ENCODE measurements at regions not wholly inside any gene's neighbourhood (a gene's known extent, or its start where the extent isn't known, plus 50 kb on each side); places are given as distances from the start of the nearest gene placed in this dataset.

- DNase-seq, result no peak
Measured at GRCh38 chr4:127210893-127211649, 421.7 kb upstream of the INTU start.

GRCh38 chr4:127211650-127212560 is 420.9 kb upstream of the INTU start:
- DNase-seq, result no peak

- no peak for DNase-seq
Measured at GRCh38 chr4:127212701-127213100, 420.1 kb upstream of the INTU start.

- no peak for DNase-seq
Measured at GRCh38 chr4:127214016-127214415, 418.7 kb upstream of the INTU start.

GRCh38 chr4:127214931-127215330 is 417.8 kb upstream of the INTU start:
- no peak for DNase-seq

- DNase-seq, result no peak
Measured at GRCh38 chr4:127217586-127218229, 415.0 kb upstream of the INTU start.

GRCh38 chr4:127219232-127219631 is 413.5 kb upstream of the INTU start:
- no peak for DNase-seq

- DNase-seq, result no peak
Measured at GRCh38 chr4:127224556-127224955, 408.2 kb upstream of the INTU start.

GRCh38 chr4:127229855-127230608 is 402.7 kb upstream of the INTU start:
- no peak for DNase-seq

GRCh38 chr4:127236889-127237288 is 395.9 kb upstream of the INTU start:
- no peak for DNase-seq

GRCh38 chr4:127237581-127237980 is 395.2 kb upstream of the INTU start:
- DNase-seq, result no peak

GRCh38 chr4:127238956-127239475 is 393.7 kb upstream of the INTU start:
- no peak for DNase-seq

GRCh38 chr4:127239902-127240763 is 392.6 kb upstream of the INTU start:
- no peak for DNase-seq

- DNase-seq, result no peak
Measured at GRCh38 chr4:127240764-127241105, 392.0 kb upstream of the INTU start.

- DNase-seq, result no peak
Measured at GRCh38 chr4:127244515-127244914, 388.2 kb upstream of the INTU start.

- no peak for DNase-seq
Measured at GRCh38 chr4:127246963-127247952, 385.5 kb upstream of the INTU start.

GRCh38 chr4:127249066-127249766 is 383.5 kb upstream of the INTU start:
- DNase-seq, result no peak

- no peak for DNase-seq
Measured at GRCh38 chr4:127249767-127250108, 383.0 kb upstream of the INTU start.

GRCh38 chr4:127250577-127250976 is 382.2 kb upstream of the INTU start:
- no peak for DNase-seq

- no peak for DNase-seq
Measured at GRCh38 chr4:127251423-127251822, 381.3 kb upstream of the INTU start.

Measured in NCI-H1092 (cell line).